ENCODE measurements at regions not wholly inside any gene's neighbourhood (a gene's known extent, or its start where the extent isn't known, plus 50 kb on each side); places are given as distances from the start of the nearest gene placed in this dataset.

- ATAC-seq: peak in 5 of 8 donors; percentile 34 to 89 (median 67)
- H3K9me3 ChIP-seq: no peaks in the 10 kb centered on the region
- peaks cover 0 to 18% (median 0%) of the 10 kb centered on the region in 7 donors for H3K27me3 ChIP-seq
- no peak overlapping the region for H3K27ac ChIP-seq
- no peaks in the 10 kb centered on the region for H3K36me3 ChIP-seq
- H3K4me1 ChIP-seq: peaks cover 0 to 4% (median 0%) of the 10 kb centered on the region in 9 donors
- no peak overlapping the region for H3K4me3 ChIP-seq
- TF ChIP-seq CTCF (IDR thresholded peaks at IDR 0.05): no peak
- DNase-seq: no peak
- intact Hi-C loops (cut with DNase I): loop anchor here in 5 of 10 donors (5.0 to 10.0 kb wide), 2 partner anchors 277 to 280 kb away; no protein-coding TSS in a partner anchor
These were observed 101.1 kb downstream of the CT47B1 start for GRCh38 chrX:120774606-120775005.

GRCh38 chrX:120773801-120774200, 101.9 kb downstream of the CT47B1 start:
- no peak for TF ChIP-seq CTCF (IDR thresholded peaks at IDR 0.05)
- no peak overlapping the region for H3K27ac ChIP-seq

GRCh38 chrX:120769576-120770341, 105.9 kb downstream of the CT47B1 start:
- H3K9me3 ChIP-seq: no peaks in the 10 kb centered on the region
- peak in 1 of 2 donors; percentile 4 for DNase-seq
- no peaks in the 10 kb centered on the region for H3K36me3 ChIP-seq
- H3K27ac ChIP-seq: peak overlapping the region in 2 of 10 donors; percentile 19 to 44
- H3K27me3 ChIP-seq: no peaks in the 10 kb centered on the region
- 50 to 59% methylated on average over 8 of the region's 8 CpGs for WGBS, 2 donors
- ATAC-seq: peak in 4 of 8 donors; percentile 42 to 59 (median 44)
- intact Hi-C loops (cut with DNase I): loop anchor here (2.0 to 10.0 kb wide), 5 partner anchors 135 to 275 kb away; partner anchors contain the start of gene C1GALT1C1 (in 1 of the 10)
- H3K4me3 ChIP-seq: no peak overlapping the region
- TF ChIP-seq CTCF (IDR thresholded peaks at IDR 0.05): peak in 7 of 9 donors; percentile 17 to 58 (median 36)
- peaks cover 0 to 12% (median 0%) of the 10 kb centered on the region in 9 donors for H3K4me1 ChIP-seq

More at GRCh38 chrX:120773801-120774200, 101.9 kb downstream of the CT47B1 start:
- 49 to 51% methylated on average over 5 of the region's 5 CpGs for WGBS, 2 donors
- Histone ChIP-seq H3K4me3 (no peak overlapping the region), H3K36me3 (no peaks in the 10 kb centered on the region), H3K4me1 (peaks cover 0 to 12% (median 0%) of the 10 kb centered on the region in 9 donors), H3K9me3 (no peaks in the 10 kb centered on the region), H3K27me3 (peaks cover 0 to 18% (median 0%) of the 10 kb centered on the region in 7 donors)
- ATAC-seq (no peak), DNase-seq (no peak)
- intact Hi-C loops (cut with DNase I): loop anchor here in 5 of 10 donors (5.0 to 10.0 kb wide), 2 partner anchors 276 to 279 kb away; no protein-coding TSS in a partner anchor

GRCh38 chrX:120768681-120769080, 107.0 kb downstream of the CT47B1 start:
- no peak for TF ChIP-seq CTCF (IDR thresholded peaks at IDR 0.05)
- intact Hi-C loops (cut with DNase I): loop anchor here in 5 of 10 donors (5.0 to 10.0 kb wide), 4 partner anchors 134 to 274 kb away; partner anchors contain the start of gene C1GALT1C1 (in 1 of the 5)
- DNase-seq (no peak), ATAC-seq (peak in 1 of 8 donors; percentile 42)
- H3K27me3 ChIP-seq: no peaks in the 10 kb centered on the region
- H3K36me3 ChIP-seq: no peaks in the 10 kb centered on the region
- WGBS, 2 donors: 45 to 56% methylated on average over 2 of the region's 2 CpGs
- H3K27ac ChIP-seq: peak overlapping the region in 3 of 10 donors; percentile 27 to 44 (median 38)
- no peaks in the 10 kb centered on the region for H3K9me3 ChIP-seq
- no peak overlapping the region for H3K4me3 ChIP-seq
- H3K4me1 ChIP-seq: peaks cover 0 to 12% (median 0%) of the 10 kb centered on the region in 9 donors
